ENCODE measurements at regions not wholly inside any gene's neighbourhood (a gene's known extent, or its start where the extent isn't known, plus 50 kb on each side); places are given as distances from the start of the nearest gene placed in this dataset.

GRCh38 chr14:21965042-21965441, 291.4 kb upstream of the OR4E1 start:
- TF ChIP-seq REST (IDR thresholded peaks at IDR 0.05; ENCODE audit: insufficient read depth in 1 of 2, low read depth in 2 of 2, low read length in 2 of 2) (no peak), POLR2AphosphoS5 (IDR thresholded peaks at IDR 0.05; ENCODE audit: low read depth, low read length) (no peak), FOXP2 (optimal IDR thresholded peaks at IDR 0.05; ENCODE audit: borderline replicate concordance, extremely low read depth, extremely low read length, insufficient read depth) (no peak)

All from PFSK-1 (cell line).